Loucy (cell line): ENCODE measurements at regions not wholly inside any gene's neighbourhood (a gene's known extent, or its start where the extent isn't known, plus 50 kb on each side); places are given as distances from the start of the nearest gene placed in this dataset.

ENCODE experiments used
- CTCF ChIP-seq: fragments of 200-600 bp; sonication (generic); conservative IDR thresholded peaks from 2 replicates; pipeline ENCODE4 v1.5.1; 2014; ENCODE audit warnings: mild to moderate bottlenecking, antibody characterized with exemption, low read length
- EZH2phosphoT487 ChIP-seq: fragments of 200-600 bp; IDR thresholded peaks from 2 replicates; pipeline ENCODE4 v1.6.1; 2018; ENCODE audit warnings: antibody characterized with exemption, mild to moderate bottlenecking, moderate library complexity, borderline replicate concordance

GRCh38 chr2:24432735-24433134 lies 58.3 kb upstream of the NCOA1 start:
- TF ChIP-seq CTCF = no peak
- TF ChIP-seq EZH2phosphoT487 = no peak
